A204.1 (cell line): ENCODE measurements at regions not wholly inside any gene's neighbourhood (a gene's known extent, or its start where the extent isn't known, plus 50 kb on each side); places are given as distances from the start of the nearest gene placed in this dataset.
"Not testable (repeated sequence)": the region's sequence is repeated elsewhere in the genome, so short reads cannot be mapped to it uniquely, and the experiment has no call there.

Source experiments
- FAIRE-seq: peaks from 2 replicates; lab custom pipeline; 2012; peaks lifted over from hg19 to GRCh38; lab: Jason Lieb, UNC

- FAIRE-seq: no peak
Measured at GRCh38 chr5:89069591-89069990, 186.6 kb upstream of the MEF2C start.

- FAIRE-seq: no peak
Measured at GRCh38 chr5:89067362-89067761, 184.4 kb upstream of the MEF2C start.

- FAIRE-seq: no peak
Measured at GRCh38 chr5:89065919-89066318, 182.9 kb upstream of the MEF2C start.

- FAIRE-seq: no peak
Measured at GRCh38 chr5:89064736-89065135, 181.8 kb upstream of the MEF2C start.

- no peak for FAIRE-seq
Measured at GRCh38 chr5:89064054-89064453, 181.1 kb upstream of the MEF2C start.

- no peak for FAIRE-seq
Measured at GRCh38 chr5:89060768-89061167, 177.8 kb upstream of the MEF2C start.

GRCh38 chr5:89059274-89059673 is 176.3 kb upstream of the MEF2C start:
- FAIRE-seq: no peak

- no peak for FAIRE-seq
Measured at GRCh38 chr5:89055695-89056085, 172.7 kb upstream of the MEF2C start.

GRCh38 chr5:89055015-89055694 is 172.2 kb upstream of the MEF2C start:
- no peak for FAIRE-seq

GRCh38 chr5:89053547-89053946 is 170.6 kb upstream of the MEF2C start:
- no peak for FAIRE-seq

GRCh38 chr5:89050062-89050461 is 167.1 kb upstream of the MEF2C start:
- not testable (repeated sequence) for FAIRE-seq

- no peak for FAIRE-seq
Measured at GRCh38 chr5:89047571-89047970, 164.6 kb upstream of the MEF2C start.

GRCh38 chr5:89045216-89045615 is 162.2 kb upstream of the MEF2C start:
- FAIRE-seq: no peak

- FAIRE-seq: no peak
Measured at GRCh38 chr5:89044674-89045200, 161.8 kb upstream of the MEF2C start.

- no peak for FAIRE-seq
Measured at GRCh38 chr5:89043676-89044075, 160.7 kb upstream of the MEF2C start.

- no peak for FAIRE-seq
Measured at GRCh38 chr5:89042746-89043145, 159.8 kb upstream of the MEF2C start.

- no peak for FAIRE-seq
Measured at GRCh38 chr5:89041976-89042375, 159.0 kb upstream of the MEF2C start.

GRCh38 chr5:89041249-89041779 is 158.3 kb upstream of the MEF2C start:
- no peak for FAIRE-seq

- FAIRE-seq: no peak
Measured at GRCh38 chr5:89036704-89037489, 153.9 kb upstream of the MEF2C start.

GRCh38 chr5:89036166-89036565 is 153.2 kb upstream of the MEF2C start:
- FAIRE-seq: no peak

- FAIRE-seq: no peak
Measured at GRCh38 chr5:89034588-89034987, 151.6 kb upstream of the MEF2C start.

- FAIRE-seq: no peak
Measured at GRCh38 chr5:89030798-89031197, 147.8 kb upstream of the MEF2C start.

- no peak for FAIRE-seq
Measured at GRCh38 chr5:89028595-89029285, 145.8 kb upstream of the MEF2C start.
